ENCODE measurements at regions not wholly inside any gene's neighbourhood (a gene's known extent, or its start where the extent isn't known, plus 50 kb on each side); places are given as distances from the start of the nearest gene placed in this dataset.

DNA sequence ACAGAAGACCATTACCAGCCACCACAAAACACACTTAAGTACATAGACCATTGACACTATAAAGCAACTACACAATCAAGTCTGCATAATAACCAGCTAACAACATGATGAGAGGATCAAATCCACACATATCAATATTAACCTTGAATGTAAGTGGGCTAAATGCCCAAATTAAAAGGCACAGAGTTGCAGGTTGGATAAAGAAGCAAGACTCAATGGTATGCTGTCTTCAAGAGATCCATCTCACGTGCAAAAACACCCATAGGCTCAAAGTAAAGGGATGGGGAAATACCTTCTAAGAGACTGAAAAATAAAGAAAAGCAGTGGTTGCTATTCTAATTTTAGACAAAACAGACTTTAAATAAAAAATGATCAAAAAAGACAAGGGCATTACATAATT, 113.6 kb upstream of the CD180 start:
- no peak for TF ChIP-seq FOXP2 (optimal IDR thresholded peaks at IDR 0.05; ENCODE audit: borderline replicate concordance, extremely low read depth, extremely low read length, insufficient read depth)
- TF ChIP-seq TAF1 (IDR thresholded peaks at IDR 0.05; ENCODE audit: borderline replicate concordance, insufficient read depth, low read length) = no peak
- TF ChIP-seq, protein P1, sequence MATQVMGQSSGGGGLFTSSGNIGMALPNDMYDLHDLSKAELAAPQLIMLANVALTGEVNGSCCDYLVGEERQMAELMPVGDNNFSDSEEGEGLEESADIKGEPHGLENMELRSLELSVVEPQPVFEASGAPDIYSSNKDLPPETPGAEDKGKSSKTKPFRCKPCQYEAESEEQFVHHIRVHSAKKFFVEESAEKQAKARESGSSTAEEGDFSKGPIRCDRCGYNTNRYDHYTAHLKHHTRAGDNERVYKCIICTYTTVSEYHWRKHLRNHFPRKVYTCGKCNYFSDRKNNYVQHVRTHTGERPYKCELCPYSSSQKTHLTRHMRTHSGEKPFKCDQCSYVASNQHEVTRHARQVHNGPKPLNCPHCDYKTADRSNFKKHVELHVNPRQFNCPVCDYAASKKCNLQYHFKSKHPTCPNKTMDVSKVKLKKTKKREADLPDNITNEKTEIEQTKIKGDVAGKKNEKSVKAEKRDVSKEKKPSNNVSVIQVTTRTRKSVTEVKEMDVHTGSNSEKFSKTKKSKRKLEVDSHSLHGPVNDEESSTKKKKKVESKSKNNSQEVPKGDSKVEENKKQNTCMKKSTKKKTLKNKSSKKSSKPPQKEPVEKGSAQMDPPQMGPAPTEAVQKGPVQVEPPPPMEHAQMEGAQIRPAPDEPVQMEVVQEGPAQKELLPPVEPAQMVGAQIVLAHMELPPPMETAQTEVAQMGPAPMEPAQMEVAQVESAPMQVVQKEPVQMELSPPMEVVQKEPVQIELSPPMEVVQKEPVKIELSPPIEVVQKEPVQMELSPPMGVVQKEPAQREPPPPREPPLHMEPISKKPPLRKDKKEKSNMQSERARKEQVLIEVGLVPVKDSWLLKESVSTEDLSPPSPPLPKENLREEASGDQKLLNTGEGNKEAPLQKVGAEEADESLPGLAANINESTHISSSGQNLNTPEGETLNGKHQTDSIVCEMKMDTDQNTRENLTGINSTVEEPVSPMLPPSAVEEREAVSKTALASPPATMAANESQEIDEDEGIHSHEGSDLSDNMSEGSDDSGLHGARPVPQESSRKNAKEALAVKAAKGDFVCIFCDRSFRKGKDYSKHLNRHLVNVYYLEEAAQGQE (IDR thresholded peaks at IDR 0.05; ENCODE audit: insufficient read depth in 1 of 2, low read depth in 2 of 2, low read length in 2 of 2) = no peak
- no peak for TF ChIP-seq POLR2AphosphoS5 (IDR thresholded peaks at IDR 0.05; ENCODE audit: low read depth, low read length)
- no peak for TF ChIP-seq SIN3A (IDR thresholded peaks at IDR 0.05; ENCODE audit: borderline replicate concordance, insufficient read depth, low read length)

DNA sequence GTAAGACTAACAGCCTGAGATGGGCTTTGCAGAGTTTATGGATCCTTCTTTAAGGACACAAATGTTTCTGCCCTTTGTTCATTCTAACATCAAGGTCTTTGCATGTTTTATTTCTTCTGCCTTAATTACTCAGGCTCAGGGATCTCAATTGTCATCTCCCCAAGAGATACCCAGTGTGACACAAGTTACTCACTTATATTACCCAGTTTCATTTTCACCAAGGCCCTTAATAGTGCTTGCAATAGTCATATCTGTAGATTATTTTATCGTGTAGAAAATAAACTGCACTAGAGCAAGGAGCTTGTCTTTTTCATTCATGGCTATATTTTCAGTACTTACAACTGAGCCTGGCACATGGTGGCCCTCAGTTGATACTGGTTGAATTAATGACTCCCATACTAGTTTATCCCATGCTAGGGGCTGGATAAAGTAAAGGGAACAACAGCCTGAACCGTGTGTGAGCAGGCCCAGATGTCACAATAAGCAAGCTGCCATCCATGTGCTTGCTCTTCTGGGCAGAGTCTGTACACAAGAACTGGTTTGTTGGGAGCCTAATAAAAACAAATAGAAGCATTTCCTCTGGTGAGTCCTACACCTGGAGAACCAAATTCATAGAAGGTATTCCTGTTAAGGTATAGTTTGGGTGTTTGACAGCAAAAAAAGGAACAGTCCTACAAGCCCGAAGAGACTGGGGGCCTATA, 112.5 kb upstream of the CD180 start:
- TF ChIP-seq POLR2AphosphoS5 (IDR thresholded peaks at IDR 0.05; ENCODE audit: low read depth, low read length) (no peak), TAF1 (IDR thresholded peaks at IDR 0.05; ENCODE audit: borderline replicate concordance, insufficient read depth, low read length) (no peak), SIN3A (IDR thresholded peaks at IDR 0.05; ENCODE audit: borderline replicate concordance, insufficient read depth, low read length) (no peak), FOXP2 (optimal IDR thresholded peaks at IDR 0.05; ENCODE audit: borderline replicate concordance, extremely low read depth, extremely low read length, insufficient read depth) (no peak)
- TF ChIP-seq, protein P1 (IDR thresholded peaks at IDR 0.05; ENCODE audit: insufficient read depth in 1 of 2, low read depth in 2 of 2, low read length in 2 of 2) = no peak

DNA sequence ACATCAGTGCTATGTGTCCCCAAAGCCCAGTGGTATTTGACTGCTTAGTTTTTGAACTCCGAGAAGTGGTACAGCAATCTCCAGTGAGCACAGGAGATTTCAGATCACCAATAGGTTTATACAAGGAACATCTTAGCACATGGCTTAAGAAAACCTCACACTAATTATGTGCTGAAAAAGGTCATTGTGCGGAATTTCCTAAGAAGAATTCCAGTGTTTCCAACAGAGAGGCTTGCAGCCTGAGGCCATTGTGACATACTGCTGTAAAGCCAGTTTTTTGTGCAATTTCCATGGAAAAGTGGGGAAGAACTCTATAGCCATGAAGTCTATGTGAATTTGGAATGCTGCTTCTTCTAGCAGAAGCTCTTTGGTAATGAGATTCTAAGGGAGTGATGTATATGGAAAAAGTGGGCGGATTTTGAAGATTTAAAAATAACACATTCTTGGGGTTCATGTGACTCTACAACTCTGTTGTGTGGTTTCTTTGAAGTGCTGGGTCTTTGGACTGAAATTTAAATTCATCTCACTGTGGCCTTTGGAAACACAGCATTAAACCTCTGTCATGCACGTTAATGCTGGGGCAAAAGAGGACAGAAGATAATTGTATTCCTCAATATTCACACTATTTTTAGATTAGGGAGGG, 110.5 kb upstream of the CD180 start:
- TF ChIP-seq SIN3A (IDR thresholded peaks at IDR 0.05; ENCODE audit: borderline replicate concordance, insufficient read depth, low read length) (no peak), FOXP2 (optimal IDR thresholded peaks at IDR 0.05; ENCODE audit: borderline replicate concordance, extremely low read depth, extremely low read length, insufficient read depth) (no peak), TAF1 (IDR thresholded peaks at IDR 0.05; ENCODE audit: borderline replicate concordance, insufficient read depth, low read length) (no peak), POLR2AphosphoS5 (IDR thresholded peaks at IDR 0.05; ENCODE audit: low read depth, low read length) (no peak)
- TF ChIP-seq, protein P1 (IDR thresholded peaks at IDR 0.05; ENCODE audit: insufficient read depth in 1 of 2, low read depth in 2 of 2, low read length in 2 of 2) = no peak

DNA sequence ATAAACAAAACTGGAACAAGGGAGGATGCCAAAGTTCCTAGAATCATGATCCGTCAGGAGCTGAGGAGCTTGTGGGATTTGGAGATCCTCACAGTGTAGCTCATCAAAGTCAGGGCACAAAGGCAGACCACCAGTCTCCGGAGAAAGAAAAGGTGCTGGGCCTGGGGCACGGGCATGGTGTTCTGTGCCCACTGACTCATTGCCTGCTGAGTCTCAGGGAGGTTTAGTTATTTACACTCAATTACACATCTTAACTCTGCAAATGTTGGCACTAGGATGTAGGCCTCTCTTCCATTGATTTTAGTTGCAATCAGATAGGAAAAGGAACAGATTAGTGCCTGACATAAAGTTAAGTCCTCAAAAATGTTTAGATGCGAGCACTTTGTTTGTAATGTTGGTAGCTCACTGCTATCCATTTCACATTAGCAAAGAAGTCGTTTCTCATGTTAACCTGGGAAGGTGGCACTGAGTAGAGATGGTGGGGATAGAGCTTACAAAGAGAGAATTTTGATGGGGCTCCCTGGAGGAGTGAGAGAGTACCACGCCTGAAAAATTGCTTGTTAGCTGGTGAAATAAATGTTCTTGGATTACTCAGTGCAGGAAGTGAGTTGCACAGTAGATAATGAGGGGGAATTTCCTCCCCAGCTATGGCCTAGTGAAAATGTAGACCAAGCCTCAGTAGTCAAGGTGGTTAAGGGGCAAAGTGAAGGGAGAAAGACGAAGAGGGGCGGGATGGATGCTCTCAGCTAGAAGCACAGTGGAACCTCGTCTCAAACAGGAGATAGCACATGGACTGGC, 109.5 kb upstream of the CD180 start:
- 0 out of 2 replicates have a peak, but pooled peaks have one; percentile 13 for TF ChIP-seq TAF1 (IDR thresholded peaks at IDR 0.05; ENCODE audit: borderline replicate concordance, insufficient read depth, low read length)
- no peak for TF ChIP-seq FOXP2 (optimal IDR thresholded peaks at IDR 0.05; ENCODE audit: borderline replicate concordance, extremely low read depth, extremely low read length, insufficient read depth)

DNA sequence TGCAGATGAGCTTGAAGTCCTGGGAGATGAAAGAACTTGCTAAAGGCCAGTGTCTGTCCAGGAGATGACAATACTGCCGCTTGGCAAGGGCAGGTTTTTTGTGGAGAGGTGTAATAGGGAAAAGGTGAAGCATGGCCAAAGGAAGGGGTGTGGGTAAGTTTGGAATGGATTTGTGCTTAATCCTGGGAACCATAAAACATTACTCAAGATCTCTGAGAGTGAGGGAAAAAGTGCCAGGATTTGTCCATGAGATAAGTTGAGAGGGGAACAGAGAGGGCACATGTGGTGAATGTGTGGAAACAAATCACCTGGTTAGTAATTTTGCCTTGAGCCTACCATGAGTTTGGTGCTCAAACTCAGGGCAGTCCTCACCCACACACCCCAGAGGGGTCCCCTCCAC, 108.8 kb upstream of the CD180 start:
- no peak for TF ChIP-seq FOXP2 (optimal IDR thresholded peaks at IDR 0.05; ENCODE audit: borderline replicate concordance, extremely low read depth, extremely low read length, insufficient read depth)
- TF ChIP-seq POLR2AphosphoS5 (IDR thresholded peaks at IDR 0.05; ENCODE audit: low read depth, low read length) = no peak
- TF ChIP-seq TAF1 (IDR thresholded peaks at IDR 0.05; ENCODE audit: borderline replicate concordance, insufficient read depth, low read length) = no peak
- TF ChIP-seq, protein P1 (IDR thresholded peaks at IDR 0.05; ENCODE audit: insufficient read depth in 1 of 2, low read depth in 2 of 2, low read length in 2 of 2) = no peak
- no peak for TF ChIP-seq SIN3A (IDR thresholded peaks at IDR 0.05; ENCODE audit: borderline replicate concordance, insufficient read depth, low read length)

Data from PFSK-1 (cell line).